IMR-90 (cell line): ENCODE measurements at regions not wholly inside any gene's neighbourhood (a gene's known extent, or its start where the extent isn't known, plus 50 kb on each side); places are given as distances from the start of the nearest gene placed in this dataset.

ENCODE experiments used
- ATAC-seq: fragments of 200-7000 bp; cut with Tn5 transposase; 2 replicates; pipeline ENCODE4 v1.9.1; 2020; ENCODE audit warnings: low read depth, mild to moderate bottlenecking, moderate library complexity
- BruUV-seq: library from RNA; stranded (reverse); fragments of 400-500 nt; replicated peaks from 2 replicates; lab custom pipeline; 2021; lab: Mats Ljungman, UMichigan
- CTCF ChIA-PET: fragments of 300-600 bp; formaldehyde crosslinking; extraction: SDS; loops from one replicate; lab custom pipeline; 2021; ENCODE audit warnings: antibody characterized with exemption; lab: Yijun Ruan, JAX
- POLR2A ChIA-PET: fragments of 300-600 bp; sonication (Branson Sonifier 250); formaldehyde crosslinking; loops from one replicate; lab custom pipeline; 2022; ENCODE audit warnings: antibody characterized with exemption; ENCODE audit not compliant: unreplicated experiment; lab: Charles Lee
- DNase-seq: peaks from one replicate; pipeline ENCODE4 v3.0.0; 2013
- H2AFZ ChIP-seq: replicated peaks from 2 replicates; pipeline ENCODE3; 2013; ENCODE audit warnings: low read length, mild to moderate bottlenecking; ENCODE audit not compliant: poor library complexity
- H2AK5ac ChIP-seq: 2 replicates; pipeline ENCODE4 v1.6.1; 2013; ENCODE audit warnings: low read depth, low read length, inconsistent platforms
- H2AK9ac ChIP-seq: replicated peaks from 2 replicates; pipeline ENCODE3; 2013; ENCODE audit warnings: mild to moderate bottlenecking, low read depth, low read length, moderate library complexity; ENCODE audit not compliant: poor library complexity
- H2BK120ac ChIP-seq: 2 replicates; pipeline ENCODE4 v1.6.1; 2013; ENCODE audit warnings: low read depth, low read length, inconsistent platforms
- H2BK15ac ChIP-seq: 3 replicates; pipeline ENCODE4 v1.6.1; 2013; ENCODE audit warnings: low read depth, low read length, inconsistent platforms
- H2BK20ac ChIP-seq: 2 replicates; pipeline ENCODE4 v1.6.1; 2013; ENCODE audit warnings: low read depth, mild to moderate bottlenecking, inconsistent platforms, low read length, moderate library complexity
- H2BK5ac ChIP-seq: 2 replicates; pipeline ENCODE4 v1.6.1; 2013; ENCODE audit warnings: mild to moderate bottlenecking, low read depth, low read length, inconsistent platforms; ENCODE audit not compliant: poor library complexity, severe bottlenecking
- H3K14ac ChIP-seq: replicated peaks from 2 replicates; pipeline ENCODE4 v1.6.1; 2013; ENCODE audit warnings: low read depth, low read length, inconsistent platforms
- H3K18ac ChIP-seq: 2 replicates; pipeline ENCODE4 v1.6.1; 2013; ENCODE audit warnings: low read depth, low read length, control low read depth
- H3K23ac ChIP-seq: 2 replicates; pipeline ENCODE4 v1.6.1; 2013; ENCODE audit warnings: low read depth, low read length, inconsistent platforms
- H3K27ac ChIP-seq: 2 replicates; pipeline ENCODE4 v1.5.1; 2013; ENCODE audit warnings: mild to moderate bottlenecking, control low read depth, low read length; ENCODE audit not compliant: insufficient read depth
- H3K27me3 ChIP-seq: 2 replicates; pipeline ENCODE4 v1.6.1; 2013; ENCODE audit warnings: low read length; ENCODE audit not compliant: control insufficient read depth, insufficient read depth
- H3K36me3 ChIP-seq: 2 replicates; pipeline ENCODE4 v1.6.1; 2013; ENCODE audit warnings: low read length, mixed read lengths; ENCODE audit not compliant: control insufficient read depth, insufficient read depth
- H3K4ac ChIP-seq: 2 replicates; pipeline ENCODE4 v1.6.1; 2013; ENCODE audit warnings: low read depth, low read length, inconsistent platforms
- H3K4me1 ChIP-seq: 2 replicates; pipeline ENCODE4 v1.6.1; 2013; ENCODE audit warnings: low read length, mixed read lengths; ENCODE audit not compliant: control insufficient read depth, insufficient read depth
- H3K4me2 ChIP-seq: 2 replicates; pipeline ENCODE4 v1.6.1; 2013; ENCODE audit warnings: low read depth, mild to moderate bottlenecking, control low read depth, low read length, moderate library complexity
- H3K4me3 ChIP-seq: 2 replicates; pipeline ENCODE4 v1.5.1; 2013; ENCODE audit warnings: low read depth, mild to moderate bottlenecking, control low read depth, low read length, moderate library complexity; ENCODE audit not compliant: insufficient read depth
- H3K56ac ChIP-seq: 2 replicates; pipeline ENCODE4 v1.6.1; 2013; ENCODE audit warnings: low read length, inconsistent platforms; ENCODE audit not compliant: insufficient read depth; ENCODE audit errors: extremely low read depth
- H3K79me1 ChIP-seq, 2 experiments: 2 replicates each; pipeline ENCODE4 v1.6.1; 2013; ENCODE audit warnings: low read length in 2 of 2, inconsistent platforms in 1 of 2, low read depth in 1 of 2
- H3K9ac ChIP-seq: 2 replicates; pipeline ENCODE4 v1.6.1; 2013; ENCODE audit warnings: low read depth, low read length, control low read depth
- H3K9me1 ChIP-seq: 2 replicates; pipeline ENCODE4 v1.6.1; 2013; ENCODE audit warnings: low read length, inconsistent platforms; ENCODE audit not compliant: insufficient read depth
- H3K9me3 ChIP-seq: 2 replicates; pipeline ENCODE4 v1.6.1; 2013; ENCODE audit warnings: low read length; ENCODE audit not compliant: control insufficient read depth, insufficient read depth
- H4K20me1 ChIP-seq: 2 replicates; pipeline ENCODE4 v1.6.1; 2013; ENCODE audit warnings: low read length, inconsistent platforms; ENCODE audit not compliant: insufficient read depth
- H4K5ac ChIP-seq: 2 replicates; pipeline ENCODE4 v1.6.1; 2013; ENCODE audit warnings: mild to moderate bottlenecking, low read depth, low read length, control low read depth
- H4K8ac ChIP-seq, 2 experiments: 2 replicates each; pipeline ENCODE4 v1.6.1; 2013; ENCODE audit warnings: low read depth in 2 of 2, low read length in 2 of 2, control low read depth in 1 of 2, inconsistent platforms in 1 of 2
- H4K91ac ChIP-seq: 2 replicates; pipeline ENCODE4 v1.6.1; 2013; ENCODE audit warnings: low read depth, low read length, inconsistent platforms; ENCODE audit not compliant: insufficient read depth
- CHD1 ChIP-seq: IDR thresholded peaks from 2 replicates; pipeline ENCODE4 v1.6.1; 2012; ENCODE audit warnings: low read depth, low read length, improper control_type of control experiment
- MAZ ChIP-seq: IDR thresholded peaks from 2 replicates; pipeline ENCODE4 v1.6.1; 2012; ENCODE audit warnings: low read depth, mild to moderate bottlenecking, low read length, improper control_type of control experiment, moderate library complexity, borderline replicate concordance
- WGBS, 2 experiments: methylation state at CpG; one replicate each; pipeline versions ENCODE4 v1.1.5 to v1.1.7; 2013; ENCODE audit warnings: missing lambda C conversion rate in 2 of 2; ENCODE audit not compliant: insufficient read length in 1 of 2; ENCODE audit errors: extremely low coverage in 2 of 2; 5-methylcytosine and 5-hydroxymethylcytosine counted together
- dilution Hi-C: fragments of 300-500 bp; cut with HindIII; formaldehyde crosslinking; loops from one replicate; pipeline ENCODE4 v1.14.3; 2018; ENCODE audit warnings: low sequenced_read_pairs; ENCODE audit not compliant: unreplicated experiment
- in situ Hi-C: fragments of 300-500 bp; cut with MboI; formaldehyde crosslinking; loops from 3 replicates; pipeline ENCODE4 v1.14.3; 2019; ENCODE audit warnings: low sequenced_read_pairs, inconsistent platforms, mixed read lengths
- intact Hi-C: fragments of 100-400 bp; cut with micrococcal nuclease; formaldehyde crosslinking; loops from 2 replicates; pipeline ENCODE4 v1.10.0; 2022

DNA sequence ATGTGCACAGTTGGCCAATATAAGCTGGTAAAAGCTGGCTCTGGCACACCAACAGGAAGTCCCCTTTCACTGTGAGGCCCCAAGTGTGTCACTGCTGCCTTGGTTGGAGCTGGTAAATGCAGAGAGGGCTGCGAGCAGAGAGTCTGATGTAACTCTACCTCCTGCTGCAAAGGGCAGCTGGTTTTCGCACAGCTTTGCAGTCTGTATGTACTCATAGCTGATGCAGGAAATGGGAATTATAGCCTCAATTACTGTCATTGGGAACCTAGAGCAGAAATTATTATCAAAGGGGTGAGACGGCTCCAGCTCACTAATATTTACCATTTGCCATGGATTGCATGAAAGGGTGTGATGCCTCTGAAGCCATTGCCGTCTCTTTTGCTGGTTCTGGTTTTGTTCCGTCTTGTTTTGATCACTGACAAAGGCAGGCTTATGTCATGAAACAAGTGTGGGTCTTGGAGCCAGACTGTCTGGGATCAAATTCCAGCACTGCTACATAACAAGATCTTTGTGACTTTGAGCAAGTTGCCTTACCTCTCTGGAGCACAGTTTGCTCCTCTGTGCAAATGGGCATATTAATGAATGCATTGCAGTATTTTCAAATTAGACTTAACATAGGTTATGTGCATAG is 124.3 kb upstream of the SLC25A48 start:
- Histone ChIP-seq H3K4ac (no peak overlapping the region), H4K91ac (no peak overlapping the region), H3K9ac (no peak overlapping the region), H3K4me1 (no peaks in the 10 kb centered on the region), H2AFZ (no peak overlapping the region), H3K18ac (no peak overlapping the region), H3K4me3 (no peak overlapping the region), H2BK120ac (no peak overlapping the region), H3K9me3 (no peaks in the 10 kb centered on the region), H2BK20ac (no peak overlapping the region), H2AK5ac (no peak overlapping the region), H3K14ac (no peak overlapping the region), H3K4me2 (no peak overlapping the region), H2AK9ac (no peak overlapping the region), H2BK15ac (no peak overlapping the region), H3K23ac (no peak overlapping the region), H4K5ac (no peak overlapping the region), H4K8ac (no peak overlapping the region), H3K79me1 (no peaks in the 10 kb centered on the region), H2BK5ac (no peak overlapping the region), H3K9me1 (no peaks in the 10 kb centered on the region), H4K20me1 (no peaks in the 10 kb centered on the region), H3K27ac (no peak overlapping the region), H3K27me3 (peaks cover 2% of the 10 kb centered on the region), H3K36me3 (no peaks in the 10 kb centered on the region), H3K56ac (no peak overlapping the region)
- BruUV-seq = no TSS peak
- no CpG with 5 or more reads among the region's 5 CpGs for WGBS, 2 experiments
- DNase-seq (no peak), ATAC-seq (no peak)
- POLR2A ChIA-PET = no interaction called here
- dilution Hi-C loops (no loop called here), in situ Hi-C loops (no loop called here), intact Hi-C loops (no loop called here)
- TF ChIP-seq CHD1 (no peak), MAZ (no peak)
- CTCF ChIA-PET = no interaction called here
